IPS-18a (cell line): ENCODE measurements at regions not wholly inside any gene's neighbourhood (a gene's known extent, or its start where the extent isn't known, plus 50 kb on each side); places are given as distances from the start of the nearest gene placed in this dataset.
A peak's percentile ranks its signal among the peaks of the same experiment; 100 is the strongest.
"Not testable (repeated sequence)": the region's sequence is repeated elsewhere in the genome, so short reads cannot be mapped to it uniquely, and the experiment has no call there.

ENCODE experiments used
- H3K27ac ChIP-seq: one replicate; pipeline ENCODE4 v1.5.1; 2013; ENCODE audit warnings: low read length
- H3K27me3 ChIP-seq: one replicate; pipeline ENCODE4 v1.6.1; 2013; ENCODE audit warnings: mild to moderate bottlenecking, low read length; ENCODE audit not compliant: control insufficient read depth, insufficient read depth
- H3K36me3 ChIP-seq: one replicate; pipeline ENCODE4 v1.6.1; 2013; ENCODE audit warnings: low read depth, low read length; ENCODE audit not compliant: control insufficient read depth
- H3K4me1 ChIP-seq: one replicate; pipeline ENCODE4 v1.6.1; 2013; ENCODE audit warnings: low read depth, low read length; ENCODE audit not compliant: control insufficient read depth
- H3K4me3 ChIP-seq: one replicate; pipeline ENCODE4 v1.5.1; 2013; ENCODE audit warnings: low read length
- H3K9ac ChIP-seq: one replicate; pipeline ENCODE4 v1.6.1; 2013; ENCODE audit warnings: mild to moderate bottlenecking, low read length, moderate library complexity
- H3K9me3 ChIP-seq: one replicate; pipeline ENCODE4 v1.6.1; 2013; ENCODE audit warnings: low read depth, low read length; ENCODE audit not compliant: control insufficient read depth

- not testable (repeated sequence) for H3K36me3 ChIP-seq, H3K9ac ChIP-seq, H3K27ac ChIP-seq, H3K4me1 ChIP-seq, H3K27me3 ChIP-seq, H3K4me3 ChIP-seq
- H3K9me3 ChIP-seq: peaks cover 14% of the 10 kb centered on the region
Observed at GRCh38 chr12:127157501-127158366, 1109.2 kb upstream of the TMEM132C start.

GRCh38 chr12:127158385-127159061 lies 1108.4 kb upstream of the TMEM132C start:
- Histone ChIP-seq H3K9ac (no peak overlapping the region), H3K27me3 (no peaks in the 10 kb centered on the region), H3K27ac (no peak overlapping the region), H3K4me1 (no peaks in the 10 kb centered on the region), H3K36me3 (no peaks in the 10 kb centered on the region), H3K9me3 (peaks cover 18% of the 10 kb centered on the region), H3K4me3 (no peak overlapping the region)

GRCh38 chr12:127161466-127161865 lies 1105.5 kb upstream of the TMEM132C start:
- Histone ChIP-seq H3K4me3 (no peak overlapping the region), H3K4me1 (no peaks in the 10 kb centered on the region), H3K9me3 (peaks cover 26% of the 10 kb centered on the region), H3K27ac (no peak overlapping the region), H3K9ac (no peak overlapping the region), H3K27me3 (no peaks in the 10 kb centered on the region), H3K36me3 (no peaks in the 10 kb centered on the region)

DNA sequence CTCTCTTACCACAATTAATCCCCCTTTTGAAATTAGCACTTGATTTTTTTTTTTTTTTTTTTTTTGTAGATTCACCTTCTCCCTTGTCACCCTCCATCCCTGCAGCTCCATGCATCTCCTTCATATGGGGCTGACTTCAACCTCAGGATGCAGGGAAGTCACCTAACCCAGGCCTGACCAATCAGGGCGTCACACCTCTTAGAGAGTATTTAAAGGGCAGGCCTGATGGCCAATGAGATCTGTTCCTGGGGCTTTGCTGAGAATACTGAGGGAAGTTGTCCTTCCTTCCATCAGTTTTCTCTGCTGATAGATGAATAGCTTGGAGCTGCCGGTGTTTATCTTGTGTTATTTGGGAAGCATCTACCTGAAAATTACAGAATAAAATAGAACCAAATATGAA lies 1104.7 kb upstream of the TMEM132C start:
- Histone ChIP-seq H3K4me1 (no peaks in the 10 kb centered on the region), H3K4me3 (no peak overlapping the region), H3K9ac (no peak overlapping the region), H3K27ac (no peak overlapping the region), H3K27me3 (no peaks in the 10 kb centered on the region), H3K9me3 (peaks cover 26% of the 10 kb centered on the region), H3K36me3 (no peaks in the 10 kb centered on the region)

- Histone ChIP-seq H3K9me3 (peaks cover 28% of the 10 kb centered on the region), H3K4me3 (no peak overlapping the region), H3K27me3 (no peaks in the 10 kb centered on the region), H3K4me1 (no peaks in the 10 kb centered on the region), H3K9ac (no peak overlapping the region), H3K36me3 (no peaks in the 10 kb centered on the region), H3K27ac (no peak overlapping the region)
Observed at GRCh38 chr12:127162902-127163301, 1104.1 kb upstream of the TMEM132C start.

DNA sequence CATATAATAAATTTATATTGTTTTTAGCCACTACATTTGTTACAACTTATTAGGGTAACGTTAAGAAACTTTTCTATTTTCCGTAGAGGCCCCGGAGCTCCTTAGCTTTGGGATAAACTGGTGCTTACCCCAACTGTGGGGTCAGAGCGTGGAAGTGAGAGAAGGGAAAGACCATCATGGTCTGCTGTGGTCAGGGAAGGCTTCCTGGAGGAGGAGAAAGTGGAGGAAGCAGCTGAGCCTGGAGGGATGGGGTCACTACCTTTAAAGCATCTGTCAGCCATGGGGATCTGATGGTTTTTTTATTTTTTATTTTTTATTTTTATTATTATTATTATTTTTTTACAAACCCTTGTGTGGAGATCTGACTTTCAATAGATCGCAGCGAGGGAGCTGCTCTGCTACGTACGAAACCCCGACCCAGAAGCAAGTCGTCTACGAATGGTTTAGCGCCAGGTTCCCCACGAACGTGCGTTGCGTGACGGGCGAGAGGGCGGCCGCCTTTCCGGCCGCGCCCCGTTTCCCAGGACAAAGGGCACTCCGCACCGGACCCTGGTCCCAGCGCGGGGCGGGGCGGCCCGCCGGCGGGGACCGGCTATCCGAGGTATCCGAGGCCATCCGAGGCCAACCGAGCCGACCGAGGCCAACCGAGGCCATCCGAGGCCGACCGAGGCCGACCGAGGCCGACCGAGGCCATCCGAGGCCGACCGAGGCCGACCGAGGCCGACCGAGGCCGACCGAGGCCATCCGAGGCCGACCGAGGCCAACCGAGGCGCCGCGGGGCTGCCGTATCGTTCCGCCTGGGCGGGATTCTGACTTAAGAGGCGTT lies 1101.2 kb upstream of the TMEM132C start:
- H3K27ac ChIP-seq: no peak overlapping the region
- H3K4me3 ChIP-seq: peak overlapping the region; percentile 17
- no peak overlapping the region for H3K9ac ChIP-seq

DNA sequence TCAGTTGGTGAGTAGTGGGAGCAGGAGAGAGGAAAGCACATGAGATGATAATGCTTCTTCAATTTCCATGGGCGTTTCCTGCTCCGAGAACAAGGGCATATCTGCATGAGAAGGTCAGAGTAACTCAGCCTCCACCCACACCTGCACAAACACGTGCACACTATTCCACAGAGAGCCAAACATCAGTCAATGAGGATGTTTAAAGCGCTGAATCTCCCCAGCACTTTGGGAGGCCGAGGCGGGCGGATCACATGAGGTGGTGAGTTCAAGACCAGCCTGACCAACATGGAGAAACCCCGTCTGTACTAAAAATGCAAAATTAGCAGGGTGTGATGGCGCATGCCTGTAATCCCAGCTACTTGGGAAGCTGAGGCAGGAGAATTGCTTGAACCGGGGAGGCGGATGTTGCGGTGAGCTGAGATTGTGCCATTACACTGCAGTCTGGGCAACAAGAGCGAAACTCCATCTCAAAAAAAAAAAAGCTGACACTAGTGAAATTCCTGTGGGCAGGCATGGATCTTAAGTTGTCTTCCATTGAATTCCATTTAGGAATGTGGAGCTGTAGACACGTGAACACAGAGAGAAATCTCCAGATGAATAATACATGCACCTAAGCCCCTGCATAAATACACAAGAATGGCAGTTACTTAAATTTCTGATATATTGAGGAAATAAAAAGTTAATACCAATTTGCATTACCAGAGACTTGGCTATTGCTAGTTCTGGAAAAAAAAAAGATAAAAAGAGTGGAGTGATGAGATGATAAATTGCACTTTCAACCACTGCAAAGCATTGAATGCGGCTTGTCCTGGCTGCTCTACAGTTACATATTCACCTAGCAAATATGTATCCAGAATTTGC lies 1097.4 kb upstream of the TMEM132C start:
- H3K4me1 ChIP-seq: no peaks in the 10 kb centered on the region
- H3K4me3 ChIP-seq: no peak overlapping the region
- H3K27ac ChIP-seq: no peak overlapping the region
- no peak overlapping the region for H3K9ac ChIP-seq
- H3K9me3 ChIP-seq: peaks cover 26% of the 10 kb centered on the region
- no peaks in the 10 kb centered on the region for H3K27me3 ChIP-seq
- no peaks in the 10 kb centered on the region for H3K36me3 ChIP-seq

More for the DNA sequence above, 1101.2 kb upstream of the TMEM132C start:
- Histone ChIP-seq H3K27me3 (no peaks in the 10 kb centered on the region), H3K9me3 (peaks cover 29% of the 10 kb centered on the region), H3K4me1 (no peaks in the 10 kb centered on the region), H3K36me3 (no peaks in the 10 kb centered on the region)

GRCh38 chr12:127170226-127171180 lies 1096.5 kb upstream of the TMEM132C start:
- Histone ChIP-seq H3K36me3 (no peaks in the 10 kb centered on the region), H3K9me3 (peaks cover 32% of the 10 kb centered on the region), H3K27me3 (no peaks in the 10 kb centered on the region), H3K4me1 (no peaks in the 10 kb centered on the region), H3K27ac (no peak overlapping the region), H3K9ac (no peak overlapping the region), H3K4me3 (no peak overlapping the region)

DNA sequence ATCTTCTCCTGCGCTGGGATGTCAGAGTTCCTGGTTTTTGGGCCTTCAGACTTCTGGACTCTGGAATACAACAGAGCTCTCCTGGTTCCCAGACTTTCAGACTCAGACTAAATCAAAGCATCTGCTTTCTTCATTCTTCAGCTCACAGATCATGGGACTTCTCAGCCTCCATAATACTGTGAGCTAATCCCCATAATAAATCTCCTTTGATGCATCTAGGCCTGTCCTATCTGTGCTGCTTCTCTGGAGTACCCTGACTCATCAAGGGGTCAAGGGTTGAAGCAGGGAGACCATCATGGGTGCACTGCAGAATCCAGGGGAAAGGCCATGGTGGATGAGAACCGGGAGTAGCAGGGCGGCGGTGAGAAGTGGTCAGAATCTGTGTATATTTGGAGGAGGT lies 1094.1 kb upstream of the TMEM132C start:
- Histone ChIP-seq H3K36me3 (no peaks in the 10 kb centered on the region), H3K27ac (no peak overlapping the region), H3K4me3 (no peak overlapping the region), H3K4me1 (no peaks in the 10 kb centered on the region), H3K27me3 (no peaks in the 10 kb centered on the region), H3K9ac (no peak overlapping the region), H3K9me3 (peaks cover 43% of the 10 kb centered on the region)

DNA sequence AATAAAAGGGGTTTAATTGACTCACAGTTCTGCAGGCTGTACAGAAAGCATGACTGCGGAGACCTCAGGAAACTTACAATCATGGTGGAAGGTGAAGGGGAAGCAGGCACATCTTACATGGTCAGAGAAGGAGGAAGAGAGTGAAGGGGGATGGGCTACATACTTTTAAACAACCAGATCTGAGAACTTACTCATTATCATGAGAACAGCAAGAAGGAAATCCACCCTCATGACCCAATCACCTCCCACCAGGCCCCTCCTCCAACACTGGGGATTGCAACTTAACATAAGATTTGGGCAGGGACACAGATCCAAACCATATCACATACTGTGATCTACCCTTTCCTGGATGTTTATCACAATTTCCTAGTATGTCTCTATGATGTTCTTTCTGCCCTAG lies 1093.0 kb upstream of the TMEM132C start:
- H3K9ac ChIP-seq, H3K4me1 ChIP-seq, H3K36me3 ChIP-seq, H3K27me3 ChIP-seq, H3K4me3 ChIP-seq, H3K27ac ChIP-seq: not testable (repeated sequence)
- peaks cover 48% of the 10 kb centered on the region for H3K9me3 ChIP-seq
